ENCODE measurements at regions not wholly inside any gene's neighbourhood (a gene's known extent, or its start where the extent isn't known, plus 50 kb on each side); places are given as distances from the start of the nearest gene placed in this dataset.

DNA sequence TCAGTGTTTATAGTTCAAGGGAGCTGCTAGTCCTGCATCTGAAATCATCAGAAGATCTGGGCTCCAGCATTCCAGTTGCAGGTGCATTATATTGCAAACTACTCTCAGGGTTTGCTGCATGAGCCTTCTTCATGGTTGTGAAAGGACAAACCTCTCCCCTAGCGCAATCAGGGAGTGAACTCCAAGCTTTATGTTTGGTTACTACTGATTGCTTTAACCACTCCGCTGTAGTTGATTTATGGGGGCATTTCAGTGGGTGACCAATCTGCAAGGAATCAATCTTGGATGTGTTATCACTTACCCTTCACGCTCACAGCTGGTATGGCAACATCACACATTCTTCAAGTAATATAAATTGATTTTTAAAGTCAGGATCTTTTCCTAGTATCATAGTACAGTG lies 552.1 kb downstream of the SPOCK3 start:
- H3K23me2 ChIP-seq (ENCODE audit: insufficient read length, low read depth, low read length, poor library complexity, severe bottlenecking): no peaks in the 10 kb centered on the region
- H3K18ac ChIP-seq (ENCODE audit: insufficient read length, low read depth, low read length): no peak overlapping the region
- no peak overlapping the region for H3T11ph ChIP-seq (ENCODE audit: low read length)
- Mint-ChIP-seq H3K4me1 (peaks cover 0 to 9% of the 10 kb centered on the region in 2 experiments; a peak in 1 of 4 replicates), H3K4me3 (no peak overlapping the region), H3K36me3 (ENCODE audit: insufficient read depth in 1 of 3, low read depth in 3 of 3) (no peaks in the 10 kb centered on the region), H3K27ac (no peak overlapping the region), H3K27me3 (ENCODE audit: low read depth) (no peaks in the 10 kb centered on the region), H3K9me3 (no peaks in the 10 kb centered on the region)
- H2AFZ ChIP-seq (ENCODE audit: low read length): no peak overlapping the region
- H4K8ac ChIP-seq (replicated peaks; ENCODE audit: insufficient read length, low read depth, low read length): no peak overlapping the region
- H3K4me1 ChIP-seq (ENCODE audit: insufficient read depth, low read length): no peaks in the 10 kb centered on the region
- no peaks in the 10 kb centered on the region for H3K79me2 ChIP-seq (ENCODE audit: insufficient read depth, low read length)
- H2BK15ac ChIP-seq (ENCODE audit: low read depth, low read length): no peak overlapping the region
- no peak overlapping the region for H3K23ac ChIP-seq (ENCODE audit: insufficient read length, low read depth, low read length)
- no peak overlapping the region for H2BK12ac ChIP-seq (ENCODE audit: insufficient read length, low read depth, low read length)
- no peak overlapping the region for H4K5ac ChIP-seq (ENCODE audit: insufficient read length, low read depth, low read length)
- H2BK20ac ChIP-seq (ENCODE audit: low read depth, low read length, poor library complexity, severe bottlenecking): no peak overlapping the region
- no peak for DNase-seq
- H2BK5ac ChIP-seq (ENCODE audit: insufficient read length, low read length): no peak overlapping the region
- H3K56ac ChIP-seq (ENCODE audit: insufficient read length, low read depth, low read length): no peak overlapping the region
- H3K27me3 ChIP-seq (ENCODE audit: insufficient read depth, low read length): no peaks in the 10 kb centered on the region
- H3K79me1 ChIP-seq (ENCODE audit: insufficient read depth, low read depth, low read length, poor library complexity, severe bottlenecking): no peaks in the 10 kb centered on the region
- H3K27ac ChIP-seq (ENCODE audit: insufficient read length, low read depth, low read length): no peak overlapping the region
- no peaks in the 10 kb centered on the region for H4K20me1 ChIP-seq (ENCODE audit: control insufficient read depth, insufficient read depth, insufficient read length)
- H3K14ac ChIP-seq (ENCODE audit: insufficient read depth, low read length): no peak overlapping the region
- no peak overlapping the region for H3K4ac ChIP-seq (ENCODE audit: low read depth, low read length)
- H2AK5ac ChIP-seq (ENCODE audit: insufficient read length, low read length): no peak overlapping the region
- no peak overlapping the region for H2BK120ac ChIP-seq (ENCODE audit: low read depth, low read length, poor library complexity, severe bottlenecking)
- no peak overlapping the region for H3K4me2 ChIP-seq (ENCODE audit: insufficient read depth, insufficient read length, low read length)
- no peak overlapping the region for H3K9ac ChIP-seq (ENCODE audit: extremely low read depth, insufficient read length, low read length)
- no peaks in the 10 kb centered on the region for H3K9me3 ChIP-seq (ENCODE audit: control insufficient read depth, low read depth, low read length)
- no peak overlapping the region for H4K91ac ChIP-seq (ENCODE audit: insufficient read length, low read depth, low read length)
- TF ChIP-seq, protein P1, sequence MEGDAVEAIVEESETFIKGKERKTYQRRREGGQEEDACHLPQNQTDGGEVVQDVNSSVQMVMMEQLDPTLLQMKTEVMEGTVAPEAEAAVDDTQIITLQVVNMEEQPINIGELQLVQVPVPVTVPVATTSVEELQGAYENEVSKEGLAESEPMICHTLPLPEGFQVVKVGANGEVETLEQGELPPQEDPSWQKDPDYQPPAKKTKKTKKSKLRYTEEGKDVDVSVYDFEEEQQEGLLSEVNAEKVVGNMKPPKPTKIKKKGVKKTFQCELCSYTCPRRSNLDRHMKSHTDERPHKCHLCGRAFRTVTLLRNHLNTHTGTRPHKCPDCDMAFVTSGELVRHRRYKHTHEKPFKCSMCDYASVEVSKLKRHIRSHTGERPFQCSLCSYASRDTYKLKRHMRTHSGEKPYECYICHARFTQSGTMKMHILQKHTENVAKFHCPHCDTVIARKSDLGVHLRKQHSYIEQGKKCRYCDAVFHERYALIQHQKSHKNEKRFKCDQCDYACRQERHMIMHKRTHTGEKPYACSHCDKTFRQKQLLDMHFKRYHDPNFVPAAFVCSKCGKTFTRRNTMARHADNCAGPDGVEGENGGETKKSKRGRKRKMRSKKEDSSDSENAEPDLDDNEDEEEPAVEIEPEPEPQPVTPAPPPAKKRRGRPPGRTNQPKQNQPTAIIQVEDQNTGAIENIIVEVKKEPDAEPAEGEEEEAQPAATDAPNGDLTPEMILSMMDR (conservative IDR thresholded peaks at IDR 0.05): no peak
- no CpG with 5 or more reads among the region's 3 CpGs for WGBS (ENCODE audit: extremely low coverage, insufficient read length, low lambda C conversion rate)
